ENCODE measurements at regions not wholly inside any gene's neighbourhood (a gene's known extent, or its start where the extent isn't known, plus 50 kb on each side); places are given as distances from the start of the nearest gene placed in this dataset.
"Not testable (repeated sequence)": the region's sequence is repeated elsewhere in the genome, so short reads cannot be mapped to it uniquely, and the experiment has no call there.

GRCh38 chr14:44453433-44454171 is 53.5 kb downstream of the FSCB start:
- no peak for DNase-seq

GRCh38 chr14:44450232-44450631 is 56.9 kb downstream of the FSCB start:
- DNase-seq = not testable (repeated sequence)

GRCh38 chr14:44449680-44450079 is 57.4 kb downstream of the FSCB start:
- no peak for DNase-seq

GRCh38 chr14:44448951-44449358 is 58.1 kb downstream of the FSCB start:
- no peak for DNase-seq

GRCh38 chr14:44446965-44447364 is 60.1 kb downstream of the FSCB start:
- no peak for DNase-seq

- DNase-seq = no peak
Measured at GRCh38 chr14:44444454-44444853, 62.6 kb downstream of the FSCB start.

GRCh38 chr14:44438936-44439335 is 68.1 kb downstream of the FSCB start:
- no peak for DNase-seq

GRCh38 chr14:44438221-44438620 is 68.9 kb downstream of the FSCB start:
- DNase-seq = no peak

- DNase-seq = no peak
Measured at GRCh38 chr14:44436458-44436857, 70.6 kb downstream of the FSCB start.

GRCh38 chr14:44428231-44428945 is 78.7 kb downstream of the FSCB start:
- no peak for DNase-seq

GRCh38 chr14:44422699-44423098 is 84.4 kb downstream of the FSCB start:
- no peak for DNase-seq

- no peak for DNase-seq
Measured at GRCh38 chr14:44420226-44420625, 86.9 kb downstream of the FSCB start.

- DNase-seq = no peak
Measured at GRCh38 chr14:44418856-44419255, 88.2 kb downstream of the FSCB start.

GRCh38 chr14:44417809-44418208 is 89.3 kb downstream of the FSCB start:
- no peak for DNase-seq

- DNase-seq = no peak
Measured at GRCh38 chr14:44414646-44415045, 92.4 kb downstream of the FSCB start.

- DNase-seq = no peak
Measured at GRCh38 chr14:44412858-44413569, 94.1 kb downstream of the FSCB start.

GRCh38 chr14:44405011-44405486 is 102.0 kb downstream of the FSCB start:
- DNase-seq = no peak

- DNase-seq = no peak
Measured at GRCh38 chr14:44404599-44404998, 102.5 kb downstream of the FSCB start.

GRCh38 chr14:44404036-44404435 is 103.0 kb downstream of the FSCB start:
- DNase-seq = peak in 11 of 58 donors; percentile 2 to 32 (median 12)

GRCh38 chr14:44403193-44403592 is 103.9 kb downstream of the FSCB start:
- DNase-seq = no peak

GRCh38 chr14:44396226-44396625 is 110.9 kb downstream of the FSCB start:
- DNase-seq = no peak

- DNase-seq = no peak
Measured at GRCh38 chr14:44392984-44393383, 114.1 kb downstream of the FSCB start.
